Esophagus muscularis mucosa (tissue), 4 donors: ENCODE measurements at regions not wholly inside any gene's neighbourhood (a gene's known extent, or its start where the extent isn't known, plus 50 kb on each side); places are given as distances from the start of the nearest gene placed in this dataset.

Experiments used
- DNase-seq: peaks from one replicate; pipeline ENCODE4 v3.0.0-alpha.2; 2017; ENCODE audit errors: extremely low spot score
- H3K27ac ChIP-seq, 4 donors: fragments of 200-600 bp; sonication (generic); replicated peaks in 1 of 4; 1 replicate in 3 of 4; 2 replicates in 1 of 4; pipeline ENCODE4 v1.5.1; 2016 to 2019; ENCODE audit warnings: mild to moderate bottlenecking in 1 of 4
- H3K27me3 ChIP-seq, 4 donors: fragments of 200-600 bp; sonication (generic); one replicate each; pipeline versions ENCODE4 v1.5.1 to v1.6.0; 2016 to 2019
- H3K36me3 ChIP-seq, 4 donors: fragments of 200-600 bp; sonication (generic); one replicate each; pipeline ENCODE4 v1.5.1; 2016 to 2019
- H3K4me1 ChIP-seq, 4 donors: fragments of 200-600 bp; sonication (generic); one replicate each; pipeline ENCODE4 v1.5.1; 2016 to 2019
- H3K4me3 ChIP-seq, 4 donors: fragments of 200-600 bp; sonication (generic); 1 replicate in 2 of 4; 2 replicates in 2 of 4; pipeline ENCODE4 v1.5.1; 2016 to 2019; ENCODE audit warnings: mild to moderate bottlenecking in 4 of 4, moderate library complexity in 1 of 4
- H3K9me3 ChIP-seq, 4 donors: fragments of 200-600 bp; sonication (generic); 1 replicate in 3 of 4; 2 replicates in 1 of 4; pipeline ENCODE4 v1.5.1; 2016 to 2019
- EP300 ChIP-seq: sonication (generic); formaldehyde crosslinking; IDR thresholded peaks from one replicate; pipeline ENCODE4 v1.6.1; 2017; ENCODE audit warnings: antibody characterized with exemption
- POLR2A ChIP-seq: fragments of 450-650 bp; IDR thresholded peaks from one replicate; pipeline ENCODE4 v1.6.1; 2017; ENCODE audit warnings: antibody characterized with exemption, moderate library complexity, mild to moderate bottlenecking, low read depth
- POLR2AphosphoS5 ChIP-seq, 2 donors: sonication (generic); formaldehyde crosslinking; IDR thresholded peaks; one replicate each; pipeline ENCODE4 v1.6.1; 2017; ENCODE audit warnings: antibody characterized with exemption in 2 of 2
- WGBS: methylation state at CpG from one replicate; pipeline ENCODE4 v1.1.5; 2018; 5-methylcytosine and 5-hydroxymethylcytosine counted together
- intact Hi-C: fragments of 100-400 bp; cut with DNase I; formaldehyde crosslinking; loops from one replicate; pipeline ENCODE4 v1.15.1; 2023
- TF ChIP-seq, protein P1 (sequence below), 3 experiments: fragments of 200-600 bp in 2 of 3; fragments of 450-650 bp in 1 of 3; sonication (generic) in 2 of 3; IDR thresholded peaks; one replicate each; pipeline ENCODE4 v1.5.1; 2017 to 2019; ENCODE audit warnings: antibody characterized with exemption in 3 of 3, mild to moderate bottlenecking in 2 of 3, moderate library complexity in 1 of 3

DNA sequence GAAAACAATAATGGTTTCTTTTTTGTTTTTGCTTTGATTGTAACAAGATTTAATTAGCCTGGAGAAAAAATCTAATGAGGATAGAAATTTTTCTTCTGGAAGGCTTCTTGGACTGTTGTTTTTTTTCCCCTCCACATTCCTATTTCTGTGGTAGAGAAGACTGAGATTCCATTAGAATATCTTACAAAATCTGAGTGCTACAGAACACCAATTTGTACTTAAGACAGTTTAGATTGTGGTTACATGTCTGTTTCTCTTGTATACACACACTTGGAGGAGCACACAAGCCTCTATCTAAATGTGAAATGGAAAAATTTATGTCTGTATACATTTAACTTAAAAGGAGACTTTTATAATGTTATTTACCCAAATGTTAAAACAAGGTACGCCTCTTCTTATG, 176.9 kb upstream of the ARSJ start:
- no peaks in the 10 kb centered on the region for H3K4me1 ChIP-seq
- no peaks in the 10 kb centered on the region for H3K36me3 ChIP-seq
- 95% methylated on average over 1 of the region's 1 CpG for WGBS

DNA sequence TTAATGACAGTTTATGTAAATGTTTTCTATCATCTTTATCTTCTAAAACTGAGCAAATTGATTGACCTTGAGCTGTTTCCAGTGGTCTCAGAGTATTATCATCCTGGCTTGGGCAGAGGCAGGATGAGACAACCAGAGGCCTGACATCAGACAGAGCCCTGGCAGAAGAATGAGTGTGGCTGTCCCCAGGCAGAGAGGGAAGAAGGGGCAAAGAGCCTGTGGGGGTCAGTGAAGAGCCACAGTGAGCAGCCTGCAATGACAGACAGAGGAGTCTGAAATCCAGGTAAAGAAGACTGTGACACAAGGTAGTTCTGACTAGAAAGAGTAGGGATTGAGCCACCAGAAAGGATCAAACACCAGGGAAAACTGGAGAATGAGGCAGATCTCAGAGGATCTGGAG, 182.4 kb upstream of the ARSJ start:
- TF ChIP-seq, protein P1, sequence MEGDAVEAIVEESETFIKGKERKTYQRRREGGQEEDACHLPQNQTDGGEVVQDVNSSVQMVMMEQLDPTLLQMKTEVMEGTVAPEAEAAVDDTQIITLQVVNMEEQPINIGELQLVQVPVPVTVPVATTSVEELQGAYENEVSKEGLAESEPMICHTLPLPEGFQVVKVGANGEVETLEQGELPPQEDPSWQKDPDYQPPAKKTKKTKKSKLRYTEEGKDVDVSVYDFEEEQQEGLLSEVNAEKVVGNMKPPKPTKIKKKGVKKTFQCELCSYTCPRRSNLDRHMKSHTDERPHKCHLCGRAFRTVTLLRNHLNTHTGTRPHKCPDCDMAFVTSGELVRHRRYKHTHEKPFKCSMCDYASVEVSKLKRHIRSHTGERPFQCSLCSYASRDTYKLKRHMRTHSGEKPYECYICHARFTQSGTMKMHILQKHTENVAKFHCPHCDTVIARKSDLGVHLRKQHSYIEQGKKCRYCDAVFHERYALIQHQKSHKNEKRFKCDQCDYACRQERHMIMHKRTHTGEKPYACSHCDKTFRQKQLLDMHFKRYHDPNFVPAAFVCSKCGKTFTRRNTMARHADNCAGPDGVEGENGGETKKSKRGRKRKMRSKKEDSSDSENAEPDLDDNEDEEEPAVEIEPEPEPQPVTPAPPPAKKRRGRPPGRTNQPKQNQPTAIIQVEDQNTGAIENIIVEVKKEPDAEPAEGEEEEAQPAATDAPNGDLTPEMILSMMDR (IDR thresholded peaks at IDR 0.05) = no peak
- TF ChIP-seq POLR2A (no peak), POLR2AphosphoS5 (IDR thresholded peaks at IDR 0.05) (no peak)
- H3K9me3 ChIP-seq = no peaks in the 10 kb centered on the region
- H3K4me1 ChIP-seq = no peaks in the 10 kb centered on the region
- H3K36me3 ChIP-seq = no peaks in the 10 kb centered on the region
- no peak overlapping the region for H3K27ac ChIP-seq
- no peak for DNase-seq
- no peak overlapping the region for H3K4me3 ChIP-seq
- intact Hi-C loops = no loop called here
- no peaks in the 10 kb centered on the region for H3K27me3 ChIP-seq

More for the DNA sequence above, 176.9 kb upstream of the ARSJ start:
- Histone ChIP-seq H3K9me3 (no peaks in the 10 kb centered on the region), H3K4me3 (no peak overlapping the region), H3K27me3 (no peaks in the 10 kb centered on the region), H3K27ac (no peak overlapping the region)
- DNase-seq = no peak
- intact Hi-C loops = no loop called here
- TF ChIP-seq POLR2A (no peak), POLR2AphosphoS5 (IDR thresholded peaks at IDR 0.05) (no peak), EP300 (no peak)
- TF ChIP-seq, protein P1 (IDR thresholded peaks at IDR 0.05) = no peak

DNA sequence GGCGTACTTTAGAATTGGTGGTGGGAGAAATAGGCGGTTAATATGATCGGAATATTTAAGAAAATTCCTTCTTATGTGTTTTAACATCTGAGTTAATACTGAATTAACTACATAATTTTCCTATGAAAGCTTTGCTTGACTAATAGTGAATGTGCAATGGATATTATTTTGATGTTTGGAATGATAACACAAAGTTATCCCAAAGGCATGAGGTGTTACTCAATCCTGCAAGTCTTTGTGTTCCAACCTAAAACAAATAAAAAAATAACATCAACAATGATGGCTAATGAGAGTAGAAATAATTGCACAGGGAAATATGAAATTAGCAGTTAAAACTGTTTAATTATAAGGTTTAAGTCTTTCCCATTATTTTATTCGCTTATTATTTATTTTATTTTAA, 183.6 kb upstream of the ARSJ start:
- intact Hi-C loops = no loop called here
- 96% methylated on average over 4 of the region's 4 CpGs for WGBS
- DNase-seq = no peak

DNA sequence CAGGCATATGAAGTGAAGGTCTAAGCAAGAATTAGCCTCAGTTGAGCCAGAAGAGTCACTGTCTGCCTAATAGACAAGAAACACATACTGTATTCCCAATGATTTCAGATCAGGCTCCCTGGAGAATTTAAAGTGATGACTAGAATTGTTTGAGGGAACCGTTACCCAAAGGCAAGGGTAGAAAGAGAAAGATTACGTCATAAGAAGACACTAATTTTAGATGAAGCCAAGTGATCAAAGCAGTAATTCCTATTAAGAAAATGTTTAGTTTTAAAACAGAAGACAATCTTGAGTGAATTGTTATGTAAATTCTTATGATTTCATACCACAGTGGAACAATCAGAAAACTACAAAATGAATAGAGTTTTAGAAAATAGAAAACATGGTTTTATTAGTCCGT, 194.5 kb upstream of the ARSJ start:
- H3K36me3 ChIP-seq = no peaks in the 10 kb centered on the region
- intact Hi-C loops = no loop called here
- H3K4me1 ChIP-seq = peaks cover 0 to 5% (median 0%) of the 10 kb centered on the region in 4 donors
- no peak for DNase-seq
- H3K4me3 ChIP-seq = no peak overlapping the region
- no peak overlapping the region for H3K27ac ChIP-seq
- no peaks in the 10 kb centered on the region for H3K27me3 ChIP-seq
- no peaks in the 10 kb centered on the region for H3K9me3 ChIP-seq
- 85% methylated on average over 3 of the region's 3 CpGs for WGBS
- no peak for TF ChIP-seq POLR2AphosphoS5 (IDR thresholded peaks at IDR 0.05)
- TF ChIP-seq EP300 = no peak
- no peak for TF ChIP-seq POLR2A
- TF ChIP-seq, protein P1 (IDR thresholded peaks at IDR 0.05) = no peak

More for the DNA sequence above, 183.6 kb upstream of the ARSJ start:
- Histone ChIP-seq H3K27ac (no peak overlapping the region), H3K4me1 (no peaks in the 10 kb centered on the region), H3K36me3 (no peaks in the 10 kb centered on the region), H3K4me3 (no peak overlapping the region), H3K9me3 (no peaks in the 10 kb centered on the region), H3K27me3 (no peaks in the 10 kb centered on the region)
- TF ChIP-seq, protein P1 (IDR thresholded peaks at IDR 0.05) = no peak
- TF ChIP-seq EP300 (no peak), POLR2AphosphoS5 (IDR thresholded peaks at IDR 0.05) (no peak), POLR2A (no peak)

DNA sequence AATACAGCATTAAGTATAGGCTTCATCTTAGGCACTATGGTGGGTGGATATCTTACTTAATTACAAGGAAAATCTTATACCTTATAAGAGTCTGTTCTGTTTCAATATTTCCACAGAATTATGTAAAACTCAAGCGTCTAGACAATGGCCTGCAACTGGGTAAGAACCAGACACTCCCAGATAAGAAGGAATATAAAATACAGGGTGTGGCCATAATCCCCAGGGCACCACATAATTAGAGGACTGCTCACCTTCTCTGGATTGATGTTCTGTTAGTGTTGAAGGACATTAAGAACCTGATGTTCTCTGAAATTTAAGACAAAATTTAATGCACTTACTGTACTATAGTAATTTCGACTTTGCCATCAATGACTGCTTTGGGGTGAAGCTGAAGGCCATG, 198.2 kb upstream of the ARSJ start:
- Histone ChIP-seq H3K9me3 (peaks cover 0 to 7% (median 0%) of the 10 kb centered on the region in 4 donors), H3K27ac (no peak overlapping the region), H3K36me3 (no peaks in the 10 kb centered on the region), H3K4me1 (peaks cover 0 to 5% (median 0%) of the 10 kb centered on the region in 4 donors), H3K27me3 (no peaks in the 10 kb centered on the region), H3K4me3 (no peak overlapping the region)
- TF ChIP-seq POLR2A (no peak), EP300 (no peak), POLR2AphosphoS5 (IDR thresholded peaks at IDR 0.05) (no peak)
- TF ChIP-seq, protein P1 (IDR thresholded peaks at IDR 0.05) = no peak
- intact Hi-C loops = no loop called here
- WGBS = 84% methylated on average over 2 of the region's 2 CpGs
- DNase-seq = no peak
